ENCODE measurements at regions not wholly inside any gene's neighbourhood (a gene's known extent, or its start where the extent isn't known, plus 50 kb on each side); places are given as distances from the start of the nearest gene placed in this dataset.
"Not testable (repeated sequence)": the region's sequence is repeated elsewhere in the genome, so short reads cannot be mapped to it uniquely, and the experiment has no call there.

DNA sequence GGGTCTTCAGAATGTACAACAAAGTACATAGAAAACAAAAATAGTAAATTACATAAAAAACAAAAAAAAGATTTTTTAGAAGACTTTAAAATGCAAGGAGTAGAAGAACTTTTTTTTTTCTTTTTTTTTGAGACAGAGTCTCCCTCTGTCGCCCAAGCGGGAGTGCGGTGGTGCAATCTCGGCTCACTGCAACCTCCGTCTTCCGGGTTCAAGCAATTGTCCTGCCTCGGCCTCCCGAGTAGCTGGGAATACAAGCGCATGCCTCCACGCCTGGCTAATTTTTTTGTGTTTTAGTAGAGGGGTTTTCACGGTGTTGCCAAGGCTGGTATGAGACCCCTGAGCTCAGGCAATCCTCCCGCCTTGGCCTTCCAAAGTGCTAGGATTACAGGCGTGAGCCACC, 104.5 kb upstream of the ZC3H15 start:
- Mint-ChIP-seq H3K4me1 (ENCODE audit: unreplicated experiment) (no peaks in the 10 kb centered on the region), H3K27ac (ENCODE audit: unreplicated experiment) (no peak overlapping the region)
- TF ChIP-seq, protein P1, sequence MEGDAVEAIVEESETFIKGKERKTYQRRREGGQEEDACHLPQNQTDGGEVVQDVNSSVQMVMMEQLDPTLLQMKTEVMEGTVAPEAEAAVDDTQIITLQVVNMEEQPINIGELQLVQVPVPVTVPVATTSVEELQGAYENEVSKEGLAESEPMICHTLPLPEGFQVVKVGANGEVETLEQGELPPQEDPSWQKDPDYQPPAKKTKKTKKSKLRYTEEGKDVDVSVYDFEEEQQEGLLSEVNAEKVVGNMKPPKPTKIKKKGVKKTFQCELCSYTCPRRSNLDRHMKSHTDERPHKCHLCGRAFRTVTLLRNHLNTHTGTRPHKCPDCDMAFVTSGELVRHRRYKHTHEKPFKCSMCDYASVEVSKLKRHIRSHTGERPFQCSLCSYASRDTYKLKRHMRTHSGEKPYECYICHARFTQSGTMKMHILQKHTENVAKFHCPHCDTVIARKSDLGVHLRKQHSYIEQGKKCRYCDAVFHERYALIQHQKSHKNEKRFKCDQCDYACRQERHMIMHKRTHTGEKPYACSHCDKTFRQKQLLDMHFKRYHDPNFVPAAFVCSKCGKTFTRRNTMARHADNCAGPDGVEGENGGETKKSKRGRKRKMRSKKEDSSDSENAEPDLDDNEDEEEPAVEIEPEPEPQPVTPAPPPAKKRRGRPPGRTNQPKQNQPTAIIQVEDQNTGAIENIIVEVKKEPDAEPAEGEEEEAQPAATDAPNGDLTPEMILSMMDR (IDR thresholded peaks at IDR 0.05), result no peak

DNA sequence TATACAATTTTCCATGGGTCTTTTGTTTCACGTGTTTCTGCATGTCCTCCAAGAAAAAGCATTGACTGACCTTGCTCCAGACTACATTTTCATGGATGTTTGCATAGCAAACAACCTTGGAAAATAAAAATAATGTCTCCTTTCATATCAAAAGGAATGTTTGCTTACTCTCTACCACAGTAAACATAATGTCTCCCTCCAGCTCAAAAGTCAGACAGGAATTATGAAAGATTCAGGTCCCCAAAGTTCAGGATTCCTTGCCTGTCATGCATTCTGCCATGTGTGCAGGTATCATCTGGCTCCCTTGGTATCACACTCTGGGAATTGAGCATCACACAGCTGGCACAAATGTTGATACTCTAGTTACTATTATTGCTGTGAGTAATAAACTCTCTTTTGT, 103.1 kb upstream of the ZC3H15 start:
- Mint-ChIP-seq H3K4me3 (ENCODE audit: unreplicated experiment) (no peak overlapping the region), H3K36me3 (ENCODE audit: unreplicated experiment) (no peaks in the 10 kb centered on the region), H3K27me3 (ENCODE audit: unreplicated experiment) (no peaks in the 10 kb centered on the region), H3K9me3 (ENCODE audit: unreplicated experiment) (peaks cover 14% of the 10 kb centered on the region), H3K4me1 (ENCODE audit: unreplicated experiment) (no peaks in the 10 kb centered on the region), H3K27ac (ENCODE audit: unreplicated experiment) (no peak overlapping the region)
- TF ChIP-seq, protein P1 (IDR thresholded peaks at IDR 0.05), result no peak
- no peak for DNase-seq (ENCODE audit: extremely low spot score, unreplicated experiment)

More for the DNA sequence above, 104.5 kb upstream of the ZC3H15 start:
- no peaks in the 10 kb centered on the region for H3K36me3 Mint-ChIP-seq (ENCODE audit: unreplicated experiment)
- peaks cover 10% of the 10 kb centered on the region for H3K9me3 Mint-ChIP-seq (ENCODE audit: unreplicated experiment)
- DNase-seq (ENCODE audit: extremely low spot score, unreplicated experiment), result no peak
- no peak overlapping the region for H3K4me3 Mint-ChIP-seq (ENCODE audit: unreplicated experiment)
- no peaks in the 10 kb centered on the region for H3K27me3 Mint-ChIP-seq (ENCODE audit: unreplicated experiment)

DNA sequence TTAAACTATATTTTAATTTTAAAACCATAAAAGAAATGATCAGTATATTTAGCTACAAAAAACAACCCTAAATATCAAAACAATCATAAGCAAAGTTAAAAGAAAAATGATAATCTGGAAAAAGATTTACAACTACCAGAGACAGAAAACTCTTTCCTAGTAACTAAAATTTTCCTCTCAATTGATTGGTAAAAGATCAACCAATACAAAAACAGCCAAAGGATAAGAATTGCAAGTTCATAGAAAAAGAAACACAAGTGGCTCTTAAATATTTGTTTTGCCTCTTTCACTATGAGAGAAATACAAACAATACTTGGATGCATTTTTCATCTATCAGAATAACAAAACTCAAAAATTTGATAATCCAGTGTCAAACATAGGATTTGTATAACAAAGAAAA, 101.8 kb upstream of the ZC3H15 start:
- DNase-seq (ENCODE audit: extremely low spot score, unreplicated experiment), result no peak
- H3K36me3 Mint-ChIP-seq (ENCODE audit: unreplicated experiment), result no peaks in the 10 kb centered on the region
- H3K27ac Mint-ChIP-seq (ENCODE audit: unreplicated experiment), result no peak overlapping the region
- H3K4me3 Mint-ChIP-seq (ENCODE audit: unreplicated experiment), result no peak overlapping the region
- H3K4me1 Mint-ChIP-seq (ENCODE audit: unreplicated experiment), result no peaks in the 10 kb centered on the region
- peaks cover 14% of the 10 kb centered on the region for H3K9me3 Mint-ChIP-seq (ENCODE audit: unreplicated experiment)
- TF ChIP-seq, protein P1 (IDR thresholded peaks at IDR 0.05), result no peak
- H3K27me3 Mint-ChIP-seq (ENCODE audit: unreplicated experiment), result no peaks in the 10 kb centered on the region

DNA sequence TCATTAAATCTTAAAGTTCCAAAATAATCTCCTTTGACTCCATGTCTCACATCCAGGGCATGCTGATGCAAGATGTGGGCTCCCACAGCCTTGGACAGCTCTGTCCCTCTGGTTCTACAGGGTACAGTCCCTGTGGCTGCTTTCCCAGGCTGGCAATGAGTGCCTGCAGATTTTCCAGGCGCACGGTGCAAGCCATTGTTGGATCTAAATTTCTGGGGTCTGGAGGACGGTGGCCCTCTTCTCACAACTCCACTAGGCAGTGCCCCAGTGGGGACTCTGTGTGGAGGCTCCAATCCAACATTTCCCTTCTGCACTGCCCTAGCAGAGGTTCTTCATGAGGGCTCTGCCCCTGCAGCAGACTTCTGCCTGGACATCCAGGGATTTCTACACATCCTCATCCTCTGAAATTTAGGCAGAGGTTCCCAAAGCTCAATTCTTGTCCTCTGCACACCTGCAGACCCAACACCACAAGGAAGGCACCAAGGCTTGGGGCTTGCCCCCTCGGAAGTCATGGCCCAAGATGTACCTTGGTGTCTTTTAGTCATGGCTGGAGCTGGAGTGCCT, 100.3 kb upstream of the ZC3H15 start:
- peaks cover 27% of the 10 kb centered on the region for H3K9me3 Mint-ChIP-seq (ENCODE audit: unreplicated experiment)
- not testable (repeated sequence) for H3K4me1 Mint-ChIP-seq (ENCODE audit: unreplicated experiment); H3K4me3 Mint-ChIP-seq (ENCODE audit: unreplicated experiment); H3K36me3 Mint-ChIP-seq (ENCODE audit: unreplicated experiment); DNase-seq (ENCODE audit: extremely low spot score, unreplicated experiment); H3K27me3 Mint-ChIP-seq (ENCODE audit: unreplicated experiment); H3K27ac Mint-ChIP-seq (ENCODE audit: unreplicated experiment)

DNA sequence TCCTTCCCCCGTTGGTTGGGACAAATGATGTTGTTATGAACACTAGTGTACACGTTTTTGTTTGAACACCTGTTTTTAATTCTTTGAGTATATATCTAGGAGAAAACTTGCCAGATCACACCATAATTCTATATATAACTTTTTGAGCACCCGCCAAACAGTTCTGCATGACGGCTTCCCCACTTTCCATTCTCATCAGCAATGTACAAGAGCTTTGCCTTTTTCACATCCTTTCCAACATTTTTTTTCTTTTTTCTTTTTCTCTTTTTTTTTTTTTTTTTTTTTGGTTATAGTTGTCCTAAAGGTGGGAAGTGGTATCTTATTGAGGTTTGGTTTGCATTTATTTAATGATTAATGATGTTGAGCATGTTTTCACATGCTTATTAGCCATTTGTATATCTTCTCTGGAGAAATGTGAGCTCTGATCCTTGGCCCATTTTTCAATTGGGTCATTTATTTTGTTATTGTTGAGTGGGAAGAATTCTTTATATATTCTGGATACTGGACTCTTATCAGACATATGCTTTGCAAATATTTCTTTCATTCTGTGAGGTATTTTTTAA, 86.9 kb upstream of the ZC3H15 start:
- Mint-ChIP-seq H3K9me3 (ENCODE audit: unreplicated experiment) (peaks cover 15% of the 10 kb centered on the region), H3K4me3 (ENCODE audit: unreplicated experiment) (no peak overlapping the region), H3K4me1 (ENCODE audit: unreplicated experiment) (no peaks in the 10 kb centered on the region), H3K27ac (ENCODE audit: unreplicated experiment) (no peak overlapping the region), H3K36me3 (ENCODE audit: unreplicated experiment) (no peaks in the 10 kb centered on the region), H3K27me3 (ENCODE audit: unreplicated experiment) (no peaks in the 10 kb centered on the region)
- TF ChIP-seq, protein P1 (IDR thresholded peaks at IDR 0.05), result no peak
- DNase-seq (ENCODE audit: extremely low spot score, unreplicated experiment), result no peak
